Pancreas (tissue), 10 donors: ENCODE measurements at regions not wholly inside any gene's neighbourhood (a gene's known extent, or its start where the extent isn't known, plus 50 kb on each side); places are given as distances from the start of the nearest gene placed in this dataset.

Experiments
- ATAC-seq, 4 donors: fragments of 200-7000 bp; cut with Tn5 transposase; one replicate each; pipeline versions ENCODE4 v1.8.0 to v1.9.1; 2020; ENCODE audit warnings: mild to moderate bottlenecking in 4 of 4, moderate library complexity in 4 of 4
- DNase-seq, 6 donors: peaks; one replicate each; pipeline ENCODE4 v3.0.0-alpha.2; 2020
- FAIRE-seq: peaks from 2 replicates; lab custom pipeline; 2012; peaks lifted over from hg19 to GRCh38; lab: Jason Lieb, UNC
- H3K27ac ChIP-seq, 4 donors: fragments of 200-600 bp; sonication (generic); 1 replicate in 3 of 4; 2 replicates in 1 of 4; pipeline versions ENCODE4 v1.5.0 to v1.8.0; 2020
- H3K27me3 ChIP-seq, 4 donors: fragments of 200-600 bp; one replicate each; pipeline ENCODE4 v1.8.0; 2021
- H3K36me3 ChIP-seq, 3 donors: fragments of 200-600 bp; sonication (generic) in 1 of 3; one replicate each; pipeline versions ENCODE4 v1.5.0 to v1.8.0; 2020 to 2021
- H3K4me1 ChIP-seq, 3 donors: fragments of 200-600 bp; one replicate each; pipeline ENCODE4 v1.8.0; 2021
- H3K4me3 ChIP-seq, 4 donors: fragments of 200-600 bp; sonication (generic) in 2 of 4; one replicate each; pipeline versions ENCODE4 v1.5.0 to v1.8.0; 2020 to 2021
- H3K9me3 ChIP-seq, 4 donors: fragments of 200-600 bp; one replicate each; pipeline ENCODE4 v1.8.0; 2021
- CTCF ChIP-seq, 4 donors: fragments of 200-600 bp; sonication (generic) in 3 of 4; IDR thresholded peaks; one replicate each; pipeline versions ENCODE4 v1.5.0 to v1.8.0; 2021; ENCODE audit warnings: antibody characterized with exemption in 4 of 4
- WGBS, 2 donors: extraction: QIAGEN DNeasy Blood & Tissue Kit; methylation state at CpG; one replicate each; pipeline ENCODE4 v1.1.7; 2013; 5-methylcytosine and 5-hydroxymethylcytosine counted together
- intact Hi-C, 3 donors: fragments of 100-400 bp; cut with DNase I; formaldehyde crosslinking; loops; one replicate each; pipeline versions ENCODE4 v1.11.1 to v1.14.2; 2022
- donor health status: healthy with polysubstance abuse.
- donor health status: DM: no; HTN: no; CAD: no; lungs with moderate emphysema.
- donor health status: DM: no; HTN: no; CAD: no.
- donor health status: control.
- donor health status: control.
- donor health status: Bipolar disorder and iron deficiency.
- donor health status: DM: yes; HTN: yes; CAD: no.
- donor health status: DM: no; HTN: no; CAD: no.
- donor health status: DM: no; HTN: no; CAD: no.
- donor health status: DM: yes; HTN: yes; CAD: no.

- Histone ChIP-seq H3K9me3 (no peaks in the 10 kb centered on the region), H3K4me3 (no peak overlapping the region), H3K27me3 (no peaks in the 10 kb centered on the region), H3K36me3 (no peaks in the 10 kb centered on the region), H3K27ac (no peak overlapping the region), H3K4me1 (no peaks in the 10 kb centered on the region)
- FAIRE-seq (no peak), DNase-seq (no peak), ATAC-seq (no peak)
- intact Hi-C loops, result no loop called here
- TF ChIP-seq CTCF (IDR thresholded peaks at IDR 0.05), result no peak
Measured at GRCh38 chr5:100452126-100452525, 83.0 kb upstream of the FAM174A start.

- WGBS, 2 donors, result 46 to 58% methylated on average over 3 of the region's 3 CpGs
- DNase-seq, result no peak
Measured at GRCh38 chr5:100448111-100448528, 87.1 kb upstream of the FAM174A start.

GRCh38 chr5:100446879-100447430 is 88.2 kb upstream of the FAM174A start:
- FAIRE-seq (no peak), DNase-seq (no peak), ATAC-seq (no peak)
- H3K27me3 ChIP-seq, result no peaks in the 10 kb centered on the region
- no peak for TF ChIP-seq CTCF (IDR thresholded peaks at IDR 0.05)
- no peak overlapping the region for H3K4me3 ChIP-seq
- H3K9me3 ChIP-seq, result no peaks in the 10 kb centered on the region
- H3K36me3 ChIP-seq, result no peaks in the 10 kb centered on the region
- intact Hi-C loops, result no loop called here
- no peaks in the 10 kb centered on the region for H3K4me1 ChIP-seq
- WGBS, 2 donors, result 74 to 79% methylated on average over 2 of the region's 2 CpGs
- H3K27ac ChIP-seq, result no peak overlapping the region

More at GRCh38 chr5:100448111-100448528, 87.1 kb upstream of the FAM174A start:
- intact Hi-C loops, result no loop called here
- TF ChIP-seq CTCF (IDR thresholded peaks at IDR 0.05), result no peak
- Histone ChIP-seq H3K4me3 (no peak overlapping the region), H3K27ac (no peak overlapping the region), H3K27me3 (no peaks in the 10 kb centered on the region), H3K36me3 (no peaks in the 10 kb centered on the region), H3K9me3 (no peaks in the 10 kb centered on the region), H3K4me1 (no peaks in the 10 kb centered on the region)
- FAIRE-seq, result no peak
- ATAC-seq, result no peak

GRCh38 chr5:100444961-100445360 is 90.2 kb upstream of the FAM174A start:
- no peak for TF ChIP-seq CTCF (IDR thresholded peaks at IDR 0.05)
- H3K4me3 ChIP-seq, result no peak overlapping the region
- ATAC-seq, result no peak
- no peaks in the 10 kb centered on the region for H3K36me3 ChIP-seq
- WGBS, 2 donors, result 87 to 88% methylated on average over 3 of the region's 3 CpGs
- H3K4me1 ChIP-seq, result no peaks in the 10 kb centered on the region
- FAIRE-seq, result no peak
- intact Hi-C loops, result no loop called here
- no peaks in the 10 kb centered on the region for H3K9me3 ChIP-seq
- no peaks in the 10 kb centered on the region for H3K27me3 ChIP-seq
- DNase-seq, result no peak
- no peak overlapping the region for H3K27ac ChIP-seq

- no peaks in the 10 kb centered on the region for H3K36me3 ChIP-seq
- no peaks in the 10 kb centered on the region for H3K4me1 ChIP-seq
- intact Hi-C loops, result no loop called here
- ATAC-seq (no peak), FAIRE-seq (no peak), DNase-seq (no peak)
- H3K27ac ChIP-seq, result no peak overlapping the region
- no peaks in the 10 kb centered on the region for H3K9me3 ChIP-seq
- H3K4me3 ChIP-seq, result no peak overlapping the region
- TF ChIP-seq CTCF (IDR thresholded peaks at IDR 0.05), result no peak
- no peaks in the 10 kb centered on the region for H3K27me3 ChIP-seq
- 84 to 87% methylated on average over 4 of the region's 4 CpGs for WGBS, 2 donors
Measured at GRCh38 chr5:100434815-100435214, 100.4 kb upstream of the FAM174A start.
